Muscle layer of colon (tissue), 2 donors: ENCODE measurements at regions not wholly inside any gene's neighbourhood (a gene's known extent, or its start where the extent isn't known, plus 50 kb on each side); places are given as distances from the start of the nearest gene placed in this dataset.
A peak's percentile ranks its signal among the peaks of the same experiment; 100 is the strongest.

Experiments used
- H3K27ac ChIP-seq: one replicate; pipeline ENCODE4 v1.7.0; 2013; ENCODE audit warnings: low read depth, mild to moderate bottlenecking, low read length, moderate library complexity
- H3K27me3 ChIP-seq, 2 donors: one replicate each; pipeline ENCODE4 v1.7.0; 2013; ENCODE audit warnings: low read length in 2 of 2, mild to moderate bottlenecking in 2 of 2; ENCODE audit not compliant: insufficient read depth in 2 of 2, control insufficient read depth in 1 of 2
- H3K36me3 ChIP-seq: one replicate; pipeline ENCODE4 v1.7.0; 2013; ENCODE audit warnings: mild to moderate bottlenecking, low read length; ENCODE audit not compliant: insufficient read depth
- H3K4me1 ChIP-seq: one replicate; pipeline ENCODE4 v1.7.0; 2013; ENCODE audit warnings: mild to moderate bottlenecking, low read length; ENCODE audit not compliant: insufficient read depth
- H3K4me3 ChIP-seq, 2 donors: one replicate each; pipeline ENCODE4 v1.7.0; 2013; ENCODE audit warnings: low read length in 2 of 2, low read depth in 1 of 2, mild to moderate bottlenecking in 1 of 2, moderate library complexity in 1 of 2
- H3K9ac ChIP-seq: one replicate; pipeline ENCODE4 v1.7.0; 2013; ENCODE audit warnings: low read length
- H3K9me3 ChIP-seq: one replicate; pipeline ENCODE4 v1.7.0; 2013; ENCODE audit warnings: mild to moderate bottlenecking, low read length
- donor health status: abdominal sarcoma.
- donor health status: Adenocarcinoma of cecum.

DNA sequence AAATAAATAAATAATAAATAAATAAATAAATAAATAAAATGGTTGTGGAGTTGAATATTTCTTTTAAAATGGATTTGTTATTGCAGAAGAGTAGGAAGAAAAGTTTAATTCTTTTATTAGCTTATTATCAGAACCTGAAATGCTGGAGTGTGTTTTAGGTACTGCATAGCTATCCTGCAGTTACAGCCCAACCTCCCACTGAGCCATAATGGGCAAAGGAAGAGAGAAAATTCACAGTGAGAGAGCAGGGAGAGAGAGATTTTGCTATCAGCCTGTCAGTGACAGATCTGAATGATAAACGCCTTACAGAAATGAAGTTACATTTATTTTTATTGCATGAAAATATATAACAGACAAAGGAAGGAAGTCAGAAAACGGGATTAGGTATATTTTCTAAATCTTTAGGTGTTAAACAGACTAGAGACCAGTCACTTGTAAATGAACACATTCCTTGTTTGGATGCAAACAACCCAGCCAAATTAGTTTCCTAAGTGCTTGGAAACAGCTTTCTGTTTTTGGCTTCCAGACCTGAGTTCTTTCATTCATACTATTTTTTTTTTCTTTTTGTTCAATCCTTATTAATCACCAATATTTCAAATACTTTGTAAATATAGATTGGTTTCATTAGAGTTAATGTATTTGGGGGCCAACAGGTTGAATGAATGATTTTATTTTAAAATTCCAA, 425.3 kb downstream of the USP25 start:
- Histone ChIP-seq H3K9ac (no peak overlapping the region), H3K4me3 (no peak overlapping the region), H3K4me1 (no peaks in the 10 kb centered on the region), H3K36me3 (no peaks in the 10 kb centered on the region), H3K27me3 (no peaks in the 10 kb centered on the region), H3K9me3 (no peaks in the 10 kb centered on the region), H3K27ac (no peak overlapping the region)

DNA sequence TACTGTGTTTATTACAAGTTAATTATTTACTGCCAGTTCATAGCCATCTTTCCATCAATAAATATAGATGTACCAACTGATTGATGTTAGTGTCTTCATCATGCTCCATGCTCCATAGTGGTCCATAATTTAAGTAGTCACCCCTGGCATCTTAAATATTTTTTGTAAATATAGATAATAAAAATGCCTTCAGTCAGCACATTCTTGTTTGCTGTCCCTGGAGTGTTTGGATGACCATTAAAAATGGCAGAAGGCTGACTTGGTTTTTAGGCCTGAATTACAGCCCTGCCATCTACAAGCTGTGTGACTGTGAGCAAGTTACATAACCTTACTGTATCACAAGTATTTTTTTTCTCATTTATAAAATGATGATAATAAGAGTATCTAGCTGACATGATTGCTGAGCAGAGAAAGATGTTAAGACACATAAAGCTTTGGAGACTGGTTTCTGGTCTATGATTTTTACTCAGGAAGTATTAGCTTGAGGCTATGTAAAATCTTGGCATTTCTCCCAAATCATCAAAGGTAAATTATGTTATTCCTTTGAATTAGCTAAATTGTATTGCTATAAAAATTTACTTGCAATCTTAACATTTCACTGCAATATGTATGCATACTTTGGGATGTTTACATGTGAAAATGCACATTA, 427.2 kb downstream of the USP25 start:
- no peaks in the 10 kb centered on the region for H3K27me3 ChIP-seq
- H3K36me3 ChIP-seq: no peaks in the 10 kb centered on the region
- H3K4me1 ChIP-seq: no peaks in the 10 kb centered on the region

DNA sequence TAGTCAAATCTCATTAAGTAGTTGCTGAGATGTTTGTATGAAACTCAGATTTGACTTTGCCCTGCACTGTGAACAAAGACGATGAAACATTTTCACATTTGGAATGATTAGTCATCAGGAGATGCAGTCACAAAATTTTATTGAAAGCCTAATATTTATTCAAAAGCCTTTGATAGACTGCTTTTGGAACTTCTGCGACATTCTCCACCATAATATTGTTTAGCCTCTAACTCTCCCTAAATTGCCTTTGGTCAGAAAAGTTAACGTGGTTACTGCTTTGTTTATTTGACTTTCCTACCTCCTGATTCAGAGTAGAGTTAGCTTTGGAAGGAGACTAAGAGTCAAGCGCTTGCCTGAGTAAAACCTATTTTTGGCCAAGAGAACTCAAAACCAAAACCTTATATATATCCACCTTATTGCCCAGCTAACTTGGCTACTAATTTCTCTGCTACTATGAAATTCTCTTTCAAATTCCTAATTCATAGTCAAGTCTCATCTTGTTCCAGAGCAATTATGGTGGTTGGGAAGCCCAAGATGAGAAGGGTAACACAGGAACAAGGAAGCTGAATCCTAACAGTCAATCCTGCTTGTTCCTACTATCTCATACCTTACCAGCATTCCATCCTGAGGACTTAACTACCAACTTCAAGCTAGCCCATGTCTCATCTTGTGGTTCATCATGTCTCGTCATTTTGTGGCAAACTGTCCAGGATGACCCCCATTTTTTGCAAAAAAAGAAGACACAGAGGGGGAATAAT, 429.6 kb downstream of the USP25 start:
- Histone ChIP-seq H3K4me3 (no peak overlapping the region), H3K9me3 (no peaks in the 10 kb centered on the region), H3K27me3 (no peaks in the 10 kb centered on the region), H3K9ac (no peak overlapping the region), H3K36me3 (no peaks in the 10 kb centered on the region), H3K4me1 (no peaks in the 10 kb centered on the region), H3K27ac (no peak overlapping the region)

More for the DNA sequence above, 427.2 kb downstream of the USP25 start:
- no peak overlapping the region for H3K4me3 ChIP-seq
- no peaks in the 10 kb centered on the region for H3K9me3 ChIP-seq
- H3K9ac ChIP-seq: no peak overlapping the region
- no peak overlapping the region for H3K27ac ChIP-seq

DNA sequence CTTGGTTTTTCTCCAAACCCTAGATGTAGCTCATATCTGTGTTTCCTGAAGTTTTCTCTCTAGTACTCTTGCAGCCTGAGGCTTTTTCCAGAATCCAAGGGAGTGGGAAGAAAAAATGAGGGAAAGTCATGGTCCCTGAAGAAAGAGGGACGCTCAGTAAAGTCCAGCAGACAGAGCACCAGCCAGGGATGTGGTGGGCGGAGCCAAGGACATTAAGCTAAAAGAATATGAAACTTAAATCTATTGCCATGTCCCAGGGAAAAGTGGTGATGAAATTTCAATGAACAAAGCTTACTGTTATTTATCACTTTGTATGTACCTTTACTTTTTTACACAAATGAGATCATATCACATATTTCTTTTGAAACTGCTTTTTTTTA, 430.2 kb downstream of the USP25 start:
- Histone ChIP-seq H3K4me3 (no peak overlapping the region), H3K9ac (no peak overlapping the region), H3K27me3 (no peaks in the 10 kb centered on the region), H3K27ac (no peak overlapping the region), H3K9me3 (no peaks in the 10 kb centered on the region), H3K4me1 (no peaks in the 10 kb centered on the region), H3K36me3 (no peaks in the 10 kb centered on the region)

- Histone ChIP-seq H3K9ac (no peak overlapping the region), H3K36me3 (no peaks in the 10 kb centered on the region), H3K9me3 (no peaks in the 10 kb centered on the region), H3K27me3 (no peaks in the 10 kb centered on the region), H3K4me1 (no peaks in the 10 kb centered on the region), H3K4me3 (no peak overlapping the region), H3K27ac (no peak overlapping the region)
Observed at GRCh38 chr21:16162953-16163352, 433.2 kb downstream of the USP25 start.

DNA sequence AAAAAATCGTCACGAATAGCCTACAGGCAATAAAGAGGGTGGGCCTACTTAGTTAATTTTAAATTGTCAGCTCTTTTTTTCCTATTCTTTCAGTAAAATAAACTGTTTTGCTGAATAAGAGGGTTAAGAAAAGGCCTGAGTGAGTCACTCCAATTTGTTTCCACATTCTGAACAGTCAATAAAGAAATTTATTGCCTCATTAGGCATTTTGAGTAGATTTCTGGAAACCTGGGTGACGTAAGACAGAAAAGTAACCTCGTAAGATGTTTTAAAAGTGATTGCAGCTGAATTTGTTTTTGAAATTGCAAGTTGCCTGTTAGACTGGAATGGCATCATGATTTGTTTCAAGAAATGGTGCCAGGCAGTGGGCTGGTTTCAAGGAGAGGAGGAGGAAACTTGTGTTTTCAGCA, 439.3 kb downstream of the USP25 start:
- Histone ChIP-seq H3K27ac (peak overlapping the region; percentile 16), H3K4me3 (no peak overlapping the region), H3K9ac (no peak overlapping the region), H3K4me1 (no peaks in the 10 kb centered on the region), H3K36me3 (no peaks in the 10 kb centered on the region), H3K27me3 (no peaks in the 10 kb centered on the region), H3K9me3 (no peaks in the 10 kb centered on the region)

DNA sequence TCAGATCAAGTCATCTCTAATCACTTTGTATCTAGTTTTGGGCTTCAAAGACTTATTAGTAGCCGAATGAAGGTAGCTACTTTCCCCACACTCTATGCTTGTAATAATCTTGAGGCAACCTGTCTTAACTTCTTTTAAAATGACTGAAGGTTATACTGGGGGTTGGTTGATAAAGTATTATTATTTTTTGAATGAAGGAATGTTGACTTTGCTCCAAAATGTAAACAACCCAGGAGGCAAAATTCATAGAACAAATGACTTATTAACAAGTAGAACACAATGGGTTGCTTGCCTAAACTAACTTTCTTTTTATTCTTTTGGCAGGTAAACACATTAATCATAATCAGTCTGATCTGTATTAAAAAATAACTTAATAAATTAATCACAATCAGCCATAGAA, 440.0 kb downstream of the USP25 start:
- Histone ChIP-seq H3K27ac (no peak overlapping the region), H3K4me1 (no peaks in the 10 kb centered on the region), H3K9me3 (no peaks in the 10 kb centered on the region), H3K4me3 (no peak overlapping the region), H3K27me3 (no peaks in the 10 kb centered on the region), H3K9ac (no peak overlapping the region), H3K36me3 (no peaks in the 10 kb centered on the region)

- H3K9me3 ChIP-seq: no peaks in the 10 kb centered on the region
- H3K36me3 ChIP-seq: no peaks in the 10 kb centered on the region
- H3K9ac ChIP-seq: no peak overlapping the region
- H3K4me1 ChIP-seq: no peaks in the 10 kb centered on the region
- no peak overlapping the region for H3K4me3 ChIP-seq
- H3K27me3 ChIP-seq: no peaks in the 10 kb centered on the region
- no peak overlapping the region for H3K27ac ChIP-seq
Observed at GRCh38 chr21:16176570-16176969, 446.8 kb downstream of the USP25 start.

DNA sequence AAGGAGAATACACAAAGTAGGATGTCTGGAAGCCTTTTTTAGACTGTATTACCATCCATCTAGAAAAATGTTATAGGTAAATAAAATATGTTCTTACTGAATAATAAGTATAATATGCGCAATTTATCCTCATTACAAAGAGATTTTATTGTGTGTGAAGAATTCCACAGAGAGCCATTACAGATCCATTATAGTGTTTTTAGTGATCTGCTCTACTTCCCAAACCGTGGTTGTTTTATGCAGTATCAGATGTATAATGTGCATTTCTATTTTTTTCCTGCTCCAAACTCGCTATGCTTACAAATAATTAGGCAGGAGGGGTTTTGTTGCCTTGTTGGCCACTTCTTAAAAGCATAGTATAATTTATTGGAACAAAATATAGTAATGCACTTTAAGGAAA, 447.8 kb downstream of the USP25 start:
- no peak overlapping the region for H3K9ac ChIP-seq
- H3K36me3 ChIP-seq: no peaks in the 10 kb centered on the region
- H3K9me3 ChIP-seq: no peaks in the 10 kb centered on the region
- H3K27ac ChIP-seq: no peak overlapping the region
- H3K4me1 ChIP-seq: no peaks in the 10 kb centered on the region
- H3K4me3 ChIP-seq: no peak overlapping the region
- H3K27me3 ChIP-seq: no peaks in the 10 kb centered on the region

DNA sequence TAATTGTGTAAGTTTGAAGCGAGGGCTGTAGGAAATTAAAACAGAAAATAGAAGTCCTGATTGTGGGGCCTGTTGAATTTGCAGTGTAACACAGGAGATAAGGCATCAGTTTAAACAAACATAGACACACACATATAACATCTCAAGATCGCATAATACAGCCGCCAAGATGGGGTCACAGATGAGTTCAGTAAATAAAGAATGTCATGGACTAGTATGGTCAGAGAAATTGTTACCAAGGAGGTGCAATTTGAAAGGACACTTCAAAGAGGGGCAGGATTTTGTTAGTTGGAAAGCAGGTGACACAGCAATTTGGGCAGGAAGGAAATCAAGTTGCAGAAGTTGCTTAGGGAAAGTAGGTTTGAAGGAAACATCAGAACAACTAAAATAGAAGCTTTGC, 450.0 kb downstream of the USP25 start:
- Histone ChIP-seq H3K27ac (no peak overlapping the region), H3K4me3 (no peak overlapping the region), H3K27me3 (no peaks in the 10 kb centered on the region)

DNA sequence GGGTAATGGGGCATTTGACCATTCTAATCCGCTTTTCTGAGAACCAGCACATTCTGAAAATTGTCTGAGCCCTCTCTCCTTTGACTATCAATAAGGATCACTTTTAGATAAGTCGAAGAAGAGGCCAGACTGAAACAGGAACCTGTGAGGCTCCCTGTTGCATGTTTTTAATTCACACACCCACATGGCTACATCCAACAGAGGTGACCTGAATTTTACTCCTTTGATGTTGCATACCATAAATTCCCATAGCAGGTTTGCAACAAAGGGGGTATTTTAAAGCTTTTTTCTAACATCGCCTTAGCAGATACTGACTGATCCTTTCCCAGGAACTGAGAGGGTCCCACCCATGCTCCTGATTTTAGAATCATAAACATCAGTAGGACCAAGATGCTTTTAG, 450.8 kb downstream of the USP25 start:
- Histone ChIP-seq H3K27me3 (no peaks in the 10 kb centered on the region), H3K9me3 (no peaks in the 10 kb centered on the region), H3K4me3 (no peak overlapping the region), H3K27ac (no peak overlapping the region), H3K4me1 (no peaks in the 10 kb centered on the region), H3K9ac (no peak overlapping the region), H3K36me3 (no peaks in the 10 kb centered on the region)

More for the DNA sequence above, 450.0 kb downstream of the USP25 start:
- Histone ChIP-seq H3K4me1 (no peaks in the 10 kb centered on the region), H3K9ac (no peak overlapping the region), H3K9me3 (no peaks in the 10 kb centered on the region), H3K36me3 (no peaks in the 10 kb centered on the region)
